Fibroblast of skin of left quadriceps (primary cell): ENCODE measurements at regions not wholly inside any gene's neighbourhood (a gene's known extent, or its start where the extent isn't known, plus 50 kb on each side); places are given as distances from the start of the nearest gene placed in this dataset.
A peak's percentile ranks its signal among the peaks of the same experiment; 100 is the strongest.
"Not testable (repeated sequence)": the region's sequence is repeated elsewhere in the genome, so short reads cannot be mapped to it uniquely, and the experiment has no call there.

Experiments used
- DNase-seq, 2 experiments: peaks; one replicate each; pipeline ENCODE4 v3.0.0-alpha.2; 2013; ENCODE audit warnings: low read depth in 2 of 2

GRCh38 chr3:74921676-74922075, 307.2 kb upstream of the CNTN3 start:
- DNase-seq, result no peak

- peak; percentile 41 to 46 for DNase-seq
Observed at GRCh38 chr3:74920721-74921350, 306.4 kb upstream of the CNTN3 start.

GRCh38 chr3:74916696-74917095, 302.2 kb upstream of the CNTN3 start:
- no peak for DNase-seq

- no peak for DNase-seq
Observed at GRCh38 chr3:74906181-74906580, 291.7 kb upstream of the CNTN3 start.

- no peak for DNase-seq
Observed at GRCh38 chr3:74905478-74905877, 291.0 kb upstream of the CNTN3 start.

- DNase-seq, result no peak
Observed at GRCh38 chr3:74904646-74905045, 290.2 kb upstream of the CNTN3 start.

- not testable (repeated sequence) for DNase-seq
Observed at GRCh38 chr3:74899796-74900516, 285.5 kb upstream of the CNTN3 start.

- DNase-seq, result no peak
Observed at GRCh38 chr3:74897006-74897405, 282.5 kb upstream of the CNTN3 start.

- no peak for DNase-seq
Observed at GRCh38 chr3:74891312-74891711, 276.9 kb upstream of the CNTN3 start.

- DNase-seq, result peak; percentile 3 to 6
Observed at GRCh38 chr3:74883690-74884089, 269.2 kb upstream of the CNTN3 start.

GRCh38 chr3:74883222-74883621, 268.8 kb upstream of the CNTN3 start:
- no peak for DNase-seq

- no peak for DNase-seq
Observed at GRCh38 chr3:74880237-74880636, 265.8 kb upstream of the CNTN3 start.

GRCh38 chr3:74866357-74867030, 252.0 kb upstream of the CNTN3 start:
- no peak for DNase-seq

- peak; percentile 36 to 42 for DNase-seq
Observed at GRCh38 chr3:74862476-74862875, 248.0 kb upstream of the CNTN3 start.

GRCh38 chr3:74861211-74861610, 246.8 kb upstream of the CNTN3 start:
- DNase-seq, result no peak

- DNase-seq, result no peak
Observed at GRCh38 chr3:74858086-74858485, 243.6 kb upstream of the CNTN3 start.

- no peak for DNase-seq
Observed at GRCh38 chr3:74850381-74850780, 235.9 kb upstream of the CNTN3 start.

GRCh38 chr3:74847093-74847492, 232.6 kb upstream of the CNTN3 start:
- no peak for DNase-seq

GRCh38 chr3:74845081-74845480, 230.6 kb upstream of the CNTN3 start:
- DNase-seq, result peak in 1 of 2 experiments; percentile 10

- peak in 1 of 2 experiments; percentile 10 for DNase-seq
Observed at GRCh38 chr3:74844428-74844827, 230.0 kb upstream of the CNTN3 start.

GRCh38 chr3:74842649-74843048, 228.2 kb upstream of the CNTN3 start:
- DNase-seq, result no peak

- DNase-seq, result no peak
Observed at GRCh38 chr3:74842141-74842540, 227.7 kb upstream of the CNTN3 start.

- DNase-seq, result no peak
Observed at GRCh38 chr3:74839566-74839965, 225.1 kb upstream of the CNTN3 start.
